ENCODE measurements at regions not wholly inside any gene's neighbourhood (a gene's known extent, or its start where the extent isn't known, plus 50 kb on each side); places are given as distances from the start of the nearest gene placed in this dataset.

DNA sequence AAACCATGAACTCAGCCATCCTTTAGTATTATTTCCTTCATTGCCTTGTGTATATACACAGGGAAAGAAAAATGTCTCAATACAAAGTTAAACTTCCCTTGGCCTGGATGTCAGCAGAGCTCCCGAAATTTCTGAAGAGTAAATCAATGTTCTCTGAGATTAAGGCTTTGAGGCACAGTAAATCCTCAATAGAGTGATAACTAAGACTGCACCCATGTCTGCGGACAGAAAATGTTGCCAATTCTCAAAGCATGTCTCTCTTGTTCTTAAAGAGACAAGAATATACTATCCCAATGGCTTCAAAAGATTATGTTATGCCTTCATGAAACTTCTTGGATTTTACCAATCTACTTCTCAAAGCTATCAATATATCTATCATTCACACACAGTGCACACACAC, 1196.7 kb upstream of the TENM4 start:
- no peak overlapping the region for H2BK12ac ChIP-seq (ENCODE audit: insufficient read length, low read depth, low read length)
- H3K27ac ChIP-seq (ENCODE audit: insufficient read length, low read depth, low read length), result no peak overlapping the region
- no peaks in the 10 kb centered on the region for H3K9me3 Mint-ChIP-seq
- H4K8ac ChIP-seq (replicated peaks; ENCODE audit: insufficient read length, low read depth, low read length), result no peak overlapping the region
- H3K27ac Mint-ChIP-seq, result peak overlapping the region in 1 of 3 experiments; percentile 1; a peak in 1 of 7 replicates
- no peak for TF ChIP-seq CTCF (conservative IDR thresholded peaks at IDR 0.05)
- H3K79me1 ChIP-seq (ENCODE audit: insufficient read depth, low read depth, low read length, poor library complexity, severe bottlenecking), result no peaks in the 10 kb centered on the region
- no peak overlapping the region for H3K14ac ChIP-seq (ENCODE audit: insufficient read depth, low read length)
- H3T11ph ChIP-seq (ENCODE audit: low read length), result no peak overlapping the region
- no CpG with 5 or more reads among the region's 2 CpGs for WGBS (ENCODE audit: extremely low coverage, insufficient read length, low lambda C conversion rate)
- no peak overlapping the region for H3K4me3 Mint-ChIP-seq
- no peak overlapping the region for H2AK5ac ChIP-seq (ENCODE audit: insufficient read length, low read length)
- no peak overlapping the region for H2BK5ac ChIP-seq (ENCODE audit: insufficient read length, low read length)
- H2BK15ac ChIP-seq (ENCODE audit: low read depth, low read length), result no peak overlapping the region
- H2BK120ac ChIP-seq (ENCODE audit: low read depth, low read length, poor library complexity, severe bottlenecking), result no peak overlapping the region
- H2AFZ ChIP-seq (ENCODE audit: low read length), result no peak overlapping the region
- H3K27me3 Mint-ChIP-seq (ENCODE audit: low read depth), result no peaks in the 10 kb centered on the region
- no peak overlapping the region for H3K18ac ChIP-seq (ENCODE audit: insufficient read length, low read depth, low read length)
- H4K20me1 ChIP-seq (ENCODE audit: control insufficient read depth, insufficient read depth, insufficient read length), result no peaks in the 10 kb centered on the region
- no peak overlapping the region for H2BK20ac ChIP-seq (ENCODE audit: low read depth, low read length, poor library complexity, severe bottlenecking)
- no peak for DNase-seq
- H3K23me2 ChIP-seq (ENCODE audit: insufficient read length, low read depth, low read length, poor library complexity, severe bottlenecking), result no peaks in the 10 kb centered on the region
- H3K9me3 ChIP-seq (ENCODE audit: control insufficient read depth, low read depth, low read length), result no peaks in the 10 kb centered on the region
- peaks cover 0 to 5% (median 0%) of the 10 kb centered on the region in 3 experiments; a peak in 3 of 7 replicates for H3K36me3 Mint-ChIP-seq (ENCODE audit: insufficient read depth in 1 of 3, low read depth in 3 of 3)
- no peak overlapping the region for H3K9ac ChIP-seq (ENCODE audit: extremely low read depth, insufficient read length, low read length)
- H4K91ac ChIP-seq (ENCODE audit: insufficient read length, low read depth, low read length), result no peak overlapping the region
- no peak overlapping the region for H4K5ac ChIP-seq (ENCODE audit: insufficient read length, low read depth, low read length)
- peaks cover 26 to 28% of the 10 kb centered on the region in 2 experiments for H3K4me1 Mint-ChIP-seq
- no peak overlapping the region for H3K4ac ChIP-seq (ENCODE audit: low read depth, low read length)
- no peak overlapping the region for H3K23ac ChIP-seq (ENCODE audit: insufficient read length, low read depth, low read length)
- H3K56ac ChIP-seq (ENCODE audit: insufficient read length, low read depth, low read length), result no peak overlapping the region
- H3K4me2 ChIP-seq (ENCODE audit: insufficient read depth, insufficient read length, low read length), result no peak overlapping the region
- no peaks in the 10 kb centered on the region for H3K79me2 ChIP-seq (ENCODE audit: insufficient read depth, low read length)
- no peaks in the 10 kb centered on the region for H3K4me1 ChIP-seq (ENCODE audit: insufficient read depth, low read length)
- no peaks in the 10 kb centered on the region for H3K27me3 ChIP-seq (ENCODE audit: insufficient read depth, low read length)

Measured in H9 (cell line).